Tibial nerve (tissue), 4 donors: ENCODE measurements at regions not wholly inside any gene's neighbourhood (a gene's known extent, or its start where the extent isn't known, plus 50 kb on each side); places are given as distances from the start of the nearest gene placed in this dataset.

Source experiments
- DNase-seq, 2 donors: peaks; one replicate each; pipeline ENCODE4 v3.0.0-alpha.2; 2019; ENCODE audit warnings: low spot score in 2 of 2
- H3K27ac ChIP-seq, 4 donors: fragments of 200-600 bp; sonication (generic) in 3 of 4; one replicate each; pipeline ENCODE4 v1.5.1; 2017 to 2019; ENCODE audit warnings: mild to moderate bottlenecking in 1 of 4
- H3K27me3 ChIP-seq, 2 donors: fragments of 200-600 bp; sonication (generic) in 1 of 2; one replicate each; pipeline versions ENCODE4 v1.5.1 to v1.6.0; 2017 to 2019
- H3K36me3 ChIP-seq, 3 donors: fragments of 200-600 bp; sonication (generic); one replicate each; pipeline ENCODE4 v1.5.1; 2018 to 2019
- H3K4me1 ChIP-seq, 4 donors: fragments of 200-600 bp; sonication (generic) in 3 of 4; one replicate each; pipeline ENCODE4 v1.5.1; 2017 to 2019
- H3K4me3 ChIP-seq, 4 donors: fragments of 200-600 bp; sonication (generic) in 3 of 4; one replicate each; pipeline ENCODE4 v1.5.1; 2017 to 2019; ENCODE audit warnings: mild to moderate bottlenecking in 1 of 4, moderate library complexity in 1 of 4
- H3K9me3 ChIP-seq, 4 donors: fragments of 200-600 bp; sonication (generic) in 3 of 4; one replicate each; pipeline ENCODE4 v1.5.1; 2017 to 2019
- EP300 ChIP-seq, 2 donors: sonication (generic); formaldehyde crosslinking; IDR thresholded peaks; one replicate each; pipeline ENCODE4 v1.6.1; 2017; ENCODE audit warnings: antibody characterized with exemption in 2 of 2, mild to moderate bottlenecking in 1 of 2
- POLR2A ChIP-seq, 2 donors: fragments of 450-650 bp; IDR thresholded peaks; one replicate each; pipeline ENCODE4 v1.6.1; 2017; ENCODE audit warnings: antibody characterized with exemption in 2 of 2, mild to moderate bottlenecking in 2 of 2, moderate library complexity in 2 of 2
- WGBS, 2 donors: methylation state at CpG; one replicate each; pipeline ENCODE4 v1.1.5; 2018; 5-methylcytosine and 5-hydroxymethylcytosine counted together
- TF ChIP-seq, protein P1 (sequence below), 5 experiments: fragments of 200-600 bp in 3 of 5; fragments of 450-650 bp in 2 of 5; sonication (generic) in 3 of 5; IDR thresholded peaks; one replicate each; pipeline ENCODE4 v1.5.1; 2016 to 2019; ENCODE audit warnings: antibody characterized with exemption in 5 of 5, mild to moderate bottlenecking in 3 of 5, moderate library complexity in 2 of 5

DNA sequence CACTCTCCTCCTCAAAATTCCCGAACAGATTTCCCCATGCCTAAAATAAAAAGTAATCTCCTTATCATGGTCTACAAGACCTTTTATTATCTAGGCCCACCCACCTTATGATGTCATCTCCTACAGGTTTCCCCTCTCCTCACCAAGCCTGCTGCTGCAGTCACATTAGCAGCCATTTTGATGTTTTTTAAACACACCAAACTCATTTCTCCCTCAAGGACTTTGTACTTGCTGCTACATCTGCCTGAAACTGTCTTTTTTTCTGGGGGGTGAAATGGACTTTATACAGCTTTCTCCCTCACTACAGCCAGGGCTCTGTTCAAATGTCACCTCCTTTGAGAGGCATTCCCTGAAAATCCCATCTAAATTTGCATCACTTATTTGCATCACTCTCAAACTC is 90.2 kb upstream of the TAB3 start:
- DNase-seq: no peak
- Histone ChIP-seq H3K27me3 (peaks cover 0 to 4% of the 10 kb centered on the region in 2 donors), H3K9me3 (no peaks in the 10 kb centered on the region), H3K4me3 (no peak overlapping the region), H3K4me1 (no peaks in the 10 kb centered on the region), H3K27ac (no peak overlapping the region), H3K36me3 (no peaks in the 10 kb centered on the region)
- TF ChIP-seq POLR2A (IDR thresholded peaks at IDR 0.05) (no peak), EP300 (IDR thresholded peaks at IDR 0.05) (no peak)
- TF ChIP-seq, protein P1, sequence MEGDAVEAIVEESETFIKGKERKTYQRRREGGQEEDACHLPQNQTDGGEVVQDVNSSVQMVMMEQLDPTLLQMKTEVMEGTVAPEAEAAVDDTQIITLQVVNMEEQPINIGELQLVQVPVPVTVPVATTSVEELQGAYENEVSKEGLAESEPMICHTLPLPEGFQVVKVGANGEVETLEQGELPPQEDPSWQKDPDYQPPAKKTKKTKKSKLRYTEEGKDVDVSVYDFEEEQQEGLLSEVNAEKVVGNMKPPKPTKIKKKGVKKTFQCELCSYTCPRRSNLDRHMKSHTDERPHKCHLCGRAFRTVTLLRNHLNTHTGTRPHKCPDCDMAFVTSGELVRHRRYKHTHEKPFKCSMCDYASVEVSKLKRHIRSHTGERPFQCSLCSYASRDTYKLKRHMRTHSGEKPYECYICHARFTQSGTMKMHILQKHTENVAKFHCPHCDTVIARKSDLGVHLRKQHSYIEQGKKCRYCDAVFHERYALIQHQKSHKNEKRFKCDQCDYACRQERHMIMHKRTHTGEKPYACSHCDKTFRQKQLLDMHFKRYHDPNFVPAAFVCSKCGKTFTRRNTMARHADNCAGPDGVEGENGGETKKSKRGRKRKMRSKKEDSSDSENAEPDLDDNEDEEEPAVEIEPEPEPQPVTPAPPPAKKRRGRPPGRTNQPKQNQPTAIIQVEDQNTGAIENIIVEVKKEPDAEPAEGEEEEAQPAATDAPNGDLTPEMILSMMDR (IDR thresholded peaks at IDR 0.05): no peak
- 72 to 75% methylated on average over 1 of the region's 1 CpG for WGBS, 2 donors

GRCh38 chrX:30975467-30975866 is 86.4 kb upstream of the TAB3 start:
- TF ChIP-seq, protein P1 (IDR thresholded peaks at IDR 0.05): no peak
- TF ChIP-seq EP300 (IDR thresholded peaks at IDR 0.05) (no peak), POLR2A (IDR thresholded peaks at IDR 0.05) (no peak)
- Histone ChIP-seq H3K36me3 (no peaks in the 10 kb centered on the region), H3K9me3 (no peaks in the 10 kb centered on the region), H3K27me3 (peaks cover 0 to 7% of the 10 kb centered on the region in 2 donors), H3K4me1 (no peaks in the 10 kb centered on the region), H3K4me3 (no peak overlapping the region), H3K27ac (no peak overlapping the region)
- no peak for DNase-seq

DNA sequence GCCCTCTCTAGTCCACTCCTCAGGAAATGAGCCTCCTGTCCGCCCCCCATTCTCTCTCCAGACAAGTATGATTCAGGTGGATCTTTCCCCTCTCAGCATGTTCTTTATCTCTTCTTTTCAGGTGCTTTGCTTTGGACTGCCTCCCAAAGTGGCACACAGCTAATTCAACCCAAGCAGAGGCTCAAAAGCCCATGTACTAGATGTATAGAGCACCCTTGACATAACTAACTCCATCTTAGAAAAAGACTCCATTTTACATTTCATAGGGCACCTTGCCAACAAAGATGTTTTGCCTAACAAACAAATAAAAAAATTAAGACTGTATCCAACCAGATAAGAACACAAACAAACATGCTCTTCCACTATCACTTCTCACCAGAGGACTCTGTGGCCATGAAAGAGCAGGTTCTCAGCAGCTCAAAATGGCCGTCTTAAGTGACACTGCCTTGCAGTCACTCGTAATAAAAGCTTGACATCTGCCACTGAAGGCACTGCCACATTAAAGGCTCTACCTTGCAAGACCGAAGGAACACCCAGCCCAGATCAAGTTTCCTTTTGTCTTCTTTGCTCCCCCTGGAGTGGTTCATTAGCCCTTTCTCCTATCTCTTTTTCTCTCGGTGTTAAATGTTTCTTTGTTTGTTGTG is 84.9 kb upstream of the TAB3 start:
- TF ChIP-seq, protein P1 (IDR thresholded peaks at IDR 0.05): no peak
- no peak for TF ChIP-seq POLR2A (IDR thresholded peaks at IDR 0.05)
- TF ChIP-seq EP300 (IDR thresholded peaks at IDR 0.05): no peak
- Histone ChIP-seq H3K4me3 (no peak overlapping the region), H3K9me3 (no peaks in the 10 kb centered on the region), H3K27me3 (peaks cover 0 to 10% of the 10 kb centered on the region in 2 donors), H3K27ac (no peak overlapping the region), H3K36me3 (no peaks in the 10 kb centered on the region), H3K4me1 (no peaks in the 10 kb centered on the region)
- 73 to 74% methylated on average over 5 of the region's 5 CpGs for WGBS, 2 donors
- DNase-seq: no peak

- H3K4me1 ChIP-seq: no peaks in the 10 kb centered on the region
- peak overlapping the region in 2 of 4 donors; percentile 9 to 37 for H3K4me3 ChIP-seq
- no peaks in the 10 kb centered on the region for H3K36me3 ChIP-seq
- no peak for DNase-seq
- H3K27me3 ChIP-seq: peaks cover 0 to 10% of the 10 kb centered on the region in 2 donors
- H3K9me3 ChIP-seq: no peaks in the 10 kb centered on the region
- WGBS, 2 donors: 6 to 18% methylated on average over 10 of the region's 10 CpGs
- TF ChIP-seq POLR2A (IDR thresholded peaks at IDR 0.05): no peak
- no peak for TF ChIP-seq EP300 (IDR thresholded peaks at IDR 0.05)
- TF ChIP-seq, protein P1 (IDR thresholded peaks at IDR 0.05): peak; percentile 41 to 74 (median 55)
- H3K27ac ChIP-seq: no peak overlapping the region
These were observed 82.9 kb upstream of the TAB3 start for GRCh38 chrX:30971774-30972603.

DNA sequence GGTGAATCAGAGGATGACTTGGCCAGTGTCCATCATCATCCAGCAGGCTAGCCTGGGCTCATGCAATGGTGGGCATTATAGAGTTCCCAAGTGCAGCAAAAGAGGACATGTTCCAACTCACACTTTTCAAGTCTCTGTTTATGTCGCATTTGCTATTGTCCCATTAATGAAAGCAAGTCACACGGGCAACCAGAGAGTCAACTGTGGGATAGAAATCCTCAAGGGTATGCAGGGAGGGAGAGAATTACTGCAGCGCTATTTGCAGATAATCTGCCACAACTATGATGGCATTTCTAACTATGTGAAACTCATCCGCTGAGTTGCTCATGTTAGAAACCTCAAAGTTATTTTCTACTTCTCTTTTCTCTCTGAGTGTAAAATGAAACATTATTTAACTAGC is 78.5 kb upstream of the TAB3 start:
- no peak overlapping the region for H3K27ac ChIP-seq
- H3K4me3 ChIP-seq: no peak overlapping the region
- no peaks in the 10 kb centered on the region for H3K9me3 ChIP-seq
- WGBS, 2 donors: 71 to 84% methylated on average over 2 to 4 of the region's 4 CpGs
- no peaks in the 10 kb centered on the region for H3K36me3 ChIP-seq
- H3K27me3 ChIP-seq: peaks cover 0 to 10% of the 10 kb centered on the region in 2 donors
- no peak for DNase-seq
- TF ChIP-seq POLR2A (IDR thresholded peaks at IDR 0.05) (no peak), EP300 (IDR thresholded peaks at IDR 0.05) (no peak)
- TF ChIP-seq, protein P1 (IDR thresholded peaks at IDR 0.05): no peak
- no peaks in the 10 kb centered on the region for H3K4me1 ChIP-seq
